SH-SY5Y (cell line): ENCODE measurements at regions not wholly inside any gene's neighbourhood (a gene's known extent, or its start where the extent isn't known, plus 50 kb on each side); places are given as distances from the start of the nearest gene placed in this dataset.

ENCODE experiments used
- GATA2 ChIP-seq: IDR thresholded peaks from 2 replicates; pipeline ENCODE4 v1.6.1; 2011; ENCODE audit warnings: mild to moderate bottlenecking, low read depth, low read length
- GATA3 ChIP-seq: IDR thresholded peaks from 2 replicates; pipeline ENCODE4 v1.6.1; 2011; ENCODE audit warnings: low read depth, mild to moderate bottlenecking, low read length, moderate library complexity

DNA sequence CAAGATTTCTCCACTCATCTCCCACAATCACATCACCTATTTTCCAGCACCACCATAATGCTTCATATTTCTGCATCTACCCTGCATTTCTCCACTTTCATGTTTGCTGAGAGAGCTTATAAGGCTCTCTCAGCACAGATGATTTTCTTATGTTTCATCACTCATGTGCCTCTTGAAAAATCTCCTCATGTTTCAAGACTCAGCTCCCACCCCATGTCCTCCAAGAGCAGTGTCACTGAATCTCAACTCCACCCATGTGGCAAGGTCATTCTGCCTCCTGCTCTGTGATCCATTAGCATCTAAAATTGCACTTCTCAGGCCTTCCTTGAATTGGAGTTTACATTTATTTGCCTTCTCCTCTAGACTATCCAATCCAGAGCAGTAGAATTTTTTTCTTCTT lies 178.7 kb upstream of the IRAK1BP1 start:
- TF ChIP-seq GATA2 = no peak
- no peak for TF ChIP-seq GATA3
